Adrenal gland (tissue), 5 donors: ENCODE measurements at regions not wholly inside any gene's neighbourhood (a gene's known extent, or its start where the extent isn't known, plus 50 kb on each side); places are given as distances from the start of the nearest gene placed in this dataset.
"Not testable (repeated sequence)": the region's sequence is repeated elsewhere in the genome, so short reads cannot be mapped to it uniquely, and the experiment has no call there.

ENCODE experiments used
- CTCF ChIP-seq, 6 experiments: fragments of 450-650 bp in 4 of 6; fragments of 200-600 bp in 2 of 6; sonication (generic) in 1 of 6; IDR thresholded peaks; 1 replicate in 5 of 6; 2 replicates in 1 of 6; pipeline versions ENCODE4 v1.5.1 to v1.8.0; 2016 to 2021; ENCODE audit warnings: antibody characterized with exemption in 6 of 6, mild to moderate bottlenecking in 2 of 6, moderate library complexity in 1 of 6
- POLR2A ChIP-seq, 2 donors: fragments of 450-650 bp; IDR thresholded peaks; one replicate each; pipeline ENCODE4 v1.6.1; 2017; ENCODE audit warnings: antibody characterized with exemption in 2 of 2, mild to moderate bottlenecking in 2 of 2, moderate library complexity in 1 of 2
- donor health status: DM: no; HTN: no; CAD: no.

DNA sequence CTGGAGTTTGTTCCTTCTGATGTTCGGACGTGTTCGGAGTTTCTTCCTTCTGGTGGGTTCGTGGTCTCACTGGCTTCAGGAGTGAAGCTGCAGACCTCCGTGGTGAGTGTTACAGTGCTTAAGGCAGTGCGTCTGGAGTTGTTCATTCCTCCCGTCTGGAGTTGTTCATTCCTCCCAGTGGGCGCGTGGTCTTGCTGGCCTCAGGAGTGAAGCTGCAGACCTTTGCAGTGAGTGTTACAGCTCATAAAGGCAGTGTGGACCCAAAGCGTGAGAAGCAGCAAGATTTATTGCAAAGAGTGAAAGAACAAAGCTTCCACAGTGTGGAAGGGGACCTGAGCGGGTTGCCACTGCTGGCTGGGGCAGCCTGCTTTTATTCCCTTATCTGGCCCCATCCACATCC is 63.4 kb upstream of the DDHD1 start:
- not testable (repeated sequence) for TF ChIP-seq CTCF, POLR2A (IDR thresholded peaks at IDR 0.05)
